ENCODE measurements at regions not wholly inside any gene's neighbourhood (a gene's known extent, or its start where the extent isn't known, plus 50 kb on each side); places are given as distances from the start of the nearest gene placed in this dataset.

DNA sequence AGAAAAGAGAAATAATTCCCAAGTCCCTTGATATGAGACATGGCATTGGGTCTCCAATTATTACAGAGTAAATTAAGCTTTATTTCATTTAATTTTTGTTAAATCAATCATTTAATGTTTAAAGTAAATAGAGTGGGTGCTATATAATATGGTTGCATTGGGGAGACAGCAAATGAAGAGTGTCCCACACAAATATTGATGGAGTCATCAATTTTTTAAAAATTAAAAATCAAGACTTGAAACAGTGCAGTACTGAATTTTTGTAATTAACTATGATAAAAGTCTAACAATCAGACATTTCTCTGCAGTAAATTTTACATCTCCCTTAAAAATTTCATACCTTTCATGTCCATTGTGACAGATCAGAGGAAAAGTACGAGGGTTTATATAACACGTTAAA is 193.9 kb upstream of the ID4 start:
- TF ChIP-seq, protein P1, sequence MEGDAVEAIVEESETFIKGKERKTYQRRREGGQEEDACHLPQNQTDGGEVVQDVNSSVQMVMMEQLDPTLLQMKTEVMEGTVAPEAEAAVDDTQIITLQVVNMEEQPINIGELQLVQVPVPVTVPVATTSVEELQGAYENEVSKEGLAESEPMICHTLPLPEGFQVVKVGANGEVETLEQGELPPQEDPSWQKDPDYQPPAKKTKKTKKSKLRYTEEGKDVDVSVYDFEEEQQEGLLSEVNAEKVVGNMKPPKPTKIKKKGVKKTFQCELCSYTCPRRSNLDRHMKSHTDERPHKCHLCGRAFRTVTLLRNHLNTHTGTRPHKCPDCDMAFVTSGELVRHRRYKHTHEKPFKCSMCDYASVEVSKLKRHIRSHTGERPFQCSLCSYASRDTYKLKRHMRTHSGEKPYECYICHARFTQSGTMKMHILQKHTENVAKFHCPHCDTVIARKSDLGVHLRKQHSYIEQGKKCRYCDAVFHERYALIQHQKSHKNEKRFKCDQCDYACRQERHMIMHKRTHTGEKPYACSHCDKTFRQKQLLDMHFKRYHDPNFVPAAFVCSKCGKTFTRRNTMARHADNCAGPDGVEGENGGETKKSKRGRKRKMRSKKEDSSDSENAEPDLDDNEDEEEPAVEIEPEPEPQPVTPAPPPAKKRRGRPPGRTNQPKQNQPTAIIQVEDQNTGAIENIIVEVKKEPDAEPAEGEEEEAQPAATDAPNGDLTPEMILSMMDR (IDR thresholded peaks at IDR 0.05) = no peak
- no peak for TF ChIP-seq POLR2AphosphoS5 (IDR thresholded peaks at IDR 0.05)

All from upper lobe of left lung (tissue), 4 donors.